Keratinocyte (primary cell): ENCODE measurements at regions not wholly inside any gene's neighbourhood (a gene's known extent, or its start where the extent isn't known, plus 50 kb on each side); places are given as distances from the start of the nearest gene placed in this dataset.

ENCODE experiments used
- EZH2 ChIP-seq: IDR thresholded peaks from one replicate; pipeline ENCODE4 v1.6.1; 2012; ENCODE audit warnings: inconsistent platforms, mild to moderate bottlenecking, low read length, moderate library complexity
- TF ChIP-seq, protein P1 (sequence below), 3 experiments: IDR thresholded peaks in 1 of 3; conservative IDR thresholded peaks in 1 of 3; optimal IDR thresholded peaks in 1 of 3; 2 replicates in 2 of 3; 3 replicates in 1 of 3; pipeline versions ENCODE3 to v1.5.1; 2011; ENCODE audit warnings: low read length in 3 of 3, mild to moderate bottlenecking in 3 of 3, moderate library complexity in 2 of 3, control low read depth in 1 of 3, inconsistent platforms in 1 of 3; ENCODE audit not compliant: insufficient read depth in 2 of 3; ENCODE audit errors: extremely low read depth in 1 of 3

DNA sequence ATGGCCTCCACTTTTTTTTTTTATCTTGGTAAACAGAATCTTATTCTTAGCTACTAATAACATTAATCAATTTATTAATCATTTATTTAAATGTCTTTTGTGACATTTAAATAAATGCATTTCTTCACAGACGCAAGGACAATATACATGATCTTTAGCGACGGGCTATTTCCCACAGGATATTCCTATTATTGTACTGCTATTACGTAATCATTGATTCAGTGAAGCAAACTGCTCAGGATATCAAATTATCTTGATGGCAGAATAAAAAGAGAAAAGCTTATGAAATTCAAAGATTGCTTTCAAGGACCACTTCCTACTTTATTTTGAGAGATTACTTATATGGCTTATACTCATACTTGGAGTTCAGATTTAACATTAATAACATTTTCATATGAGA is 114.1 kb downstream of the FAM9B start:
- TF ChIP-seq, protein P1, sequence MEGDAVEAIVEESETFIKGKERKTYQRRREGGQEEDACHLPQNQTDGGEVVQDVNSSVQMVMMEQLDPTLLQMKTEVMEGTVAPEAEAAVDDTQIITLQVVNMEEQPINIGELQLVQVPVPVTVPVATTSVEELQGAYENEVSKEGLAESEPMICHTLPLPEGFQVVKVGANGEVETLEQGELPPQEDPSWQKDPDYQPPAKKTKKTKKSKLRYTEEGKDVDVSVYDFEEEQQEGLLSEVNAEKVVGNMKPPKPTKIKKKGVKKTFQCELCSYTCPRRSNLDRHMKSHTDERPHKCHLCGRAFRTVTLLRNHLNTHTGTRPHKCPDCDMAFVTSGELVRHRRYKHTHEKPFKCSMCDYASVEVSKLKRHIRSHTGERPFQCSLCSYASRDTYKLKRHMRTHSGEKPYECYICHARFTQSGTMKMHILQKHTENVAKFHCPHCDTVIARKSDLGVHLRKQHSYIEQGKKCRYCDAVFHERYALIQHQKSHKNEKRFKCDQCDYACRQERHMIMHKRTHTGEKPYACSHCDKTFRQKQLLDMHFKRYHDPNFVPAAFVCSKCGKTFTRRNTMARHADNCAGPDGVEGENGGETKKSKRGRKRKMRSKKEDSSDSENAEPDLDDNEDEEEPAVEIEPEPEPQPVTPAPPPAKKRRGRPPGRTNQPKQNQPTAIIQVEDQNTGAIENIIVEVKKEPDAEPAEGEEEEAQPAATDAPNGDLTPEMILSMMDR (optimal IDR thresholded peaks at IDR 0.05 in 1 of 3, IDR thresholded peaks at IDR 0.05 in 1 of 3, conservative IDR thresholded peaks at IDR 0.05 in 1 of 3; ENCODE audit: extremely low read depth in 1 of 3, insufficient read depth in 2 of 3, low read length in 3 of 3) = no peak
- no peak for TF ChIP-seq EZH2
